ENCODE measurements at regions not wholly inside any gene's neighbourhood (a gene's known extent, or its start where the extent isn't known, plus 50 kb on each side); places are given as distances from the start of the nearest gene placed in this dataset.

GRCh38 chr13:84903391-84903790 is 895.8 kb downstream of the SLITRK6 start (continued):
- no peak for TF ChIP-seq HMGXB4 (CRISPR knock-in tag; IDR thresholded peaks at IDR 0.05)
- no peak for TF ChIP-seq PRDM15 (CRISPR knock-in tag; IDR thresholded peaks at IDR 0.05)

- H3K9me3 Mint-ChIP-seq = peaks cover 15% of the 10 kb centered on the region
- no peak overlapping the region; the same call in 1 of the 2 replicates for H3K27ac Mint-ChIP-seq
- ATAC-seq (no peak), DNase-seq (ENCODE audit: low spot score) (no peak)
- no peaks in the 10 kb centered on the region; the same call in 1 of the 2 replicates for H3K27me3 Mint-ChIP-seq (ENCODE audit: low read depth)
- ChIA-PET CTCF (no interaction called here), POLR2A (no interaction called here)
- TF ChIP-seq NR2C2 (CRISPR knock-in tag; IDR thresholded peaks at IDR 0.05) = no peak
- H3K4me1 Mint-ChIP-seq = no peaks in the 10 kb centered on the region
- no peak overlapping the region for H3K4me3 Mint-ChIP-seq
- H3K36me3 Mint-ChIP-seq = no peaks in the 10 kb centered on the region
Measured at GRCh38 chr13:84902243-84902642, 897.0 kb downstream of the SLITRK6 start.

- ChIA-PET POLR2A (interaction anchor here (0.6 kb wide), 1 partner anchor 146 kb away, joined by 4 read pairs; no protein-coding TSS in a partner anchor), CTCF (interaction anchor here (1.2 kb wide), 1 partner anchor 52 kb away, joined by 4 read pairs; no protein-coding TSS in a partner anchor)
- Mint-ChIP-seq H3K9me3 (peaks cover 21% of the 10 kb centered on the region), H3K36me3 (peaks cover 3% of the 10 kb centered on the region), H3K27ac (no peak overlapping the region), H3K4me3 (no peak overlapping the region), H3K4me1 (no peaks in the 10 kb centered on the region), H3K27me3 (ENCODE audit: low read depth) (no peaks in the 10 kb centered on the region)
- ATAC-seq = peak; percentile 56
- peak; percentile 47 for DNase-seq (ENCODE audit: low spot score)
- no peak for TF ChIP-seq NFATC4 (CRISPR knock-in tag; IDR thresholded peaks at IDR 0.05)
- no peak for TF ChIP-seq RORB (CRISPR knock-in tag; IDR thresholded peaks at IDR 0.05)
- TF ChIP-seq CTCF (IDR thresholded peaks at IDR 0.05) = 0 out of 2 replicates have a peak, but pooled peaks have one; percentile 40
- no peak for TF ChIP-seq FOXP4 (CRISPR knock-in tag; IDR thresholded peaks at IDR 0.05)
- TF ChIP-seq ZSCAN18 (CRISPR knock-in tag; IDR thresholded peaks at IDR 0.05) = no peak
Measured at GRCh38 chr13:84896128-84896527, 903.1 kb downstream of the SLITRK6 start.

- Mint-ChIP-seq H3K4me3 (no peak overlapping the region), H3K27ac (no peak overlapping the region), H3K36me3 (peaks cover 3% of the 10 kb centered on the region), H3K27me3 (ENCODE audit: low read depth) (no peaks in the 10 kb centered on the region), H3K4me1 (no peaks in the 10 kb centered on the region), H3K9me3 (peaks cover 21% of the 10 kb centered on the region)
- ATAC-seq = peak; percentile 89
- DNase-seq (ENCODE audit: low spot score) = peak; percentile 39
- ChIA-PET CTCF (interaction anchor here (0.8 to 1.7 kb wide), 5 partner anchors 45 to 933 kb away, joined by 3 to 11 read pairs (median 4); partner anchors contain the start of gene SLITRK6), POLR2A (no interaction called here)
- TF ChIP-seq STAT6 (CRISPR knock-in tag; conservative IDR thresholded peaks at IDR 0.05; ENCODE audit: low read depth) (no peak), RELA (CRISPR knock-in tag; IDR thresholded peaks at IDR 0.05; ENCODE audit: borderline replicate concordance) (no peak), CREB1 (CRISPR knock-in tag; IDR thresholded peaks at IDR 0.05) (no peak), USF1 (CRISPR knock-in tag; IDR thresholded peaks at IDR 0.05) (no peak), ZNF396 (CRISPR knock-in tag; IDR thresholded peaks at IDR 0.05; ENCODE audit: borderline replicate concordance) (no peak), CBFB (CRISPR knock-in tag; IDR thresholded peaks at IDR 0.05; ENCODE audit: low read depth) (no peak), ZNF671 (CRISPR knock-in tag; IDR thresholded peaks at IDR 0.05) (no peak)
Measured at GRCh38 chr13:84894749-84895148, 904.5 kb downstream of the SLITRK6 start.
